IPS DF 6.9 (cell line): ENCODE measurements at regions not wholly inside any gene's neighbourhood (a gene's known extent, or its start where the extent isn't known, plus 50 kb on each side); places are given as distances from the start of the nearest gene placed in this dataset.

Experiments
- DNase-seq: peaks from one replicate; pipeline ENCODE4 v3.0.0-alpha.2; 2013; ENCODE audit warnings: low read depth, low spot score
- H3K27ac ChIP-seq: one replicate; pipeline ENCODE4 v1.5.1; 2013; ENCODE audit warnings: low read length, control low read depth
- H3K27me3 ChIP-seq: 2 replicates; pipeline ENCODE4 v1.6.1; 2013; ENCODE audit warnings: mild to moderate bottlenecking, low read length; ENCODE audit not compliant: control insufficient read depth, insufficient read depth
- H3K36me3 ChIP-seq: 2 replicates; pipeline ENCODE4 v1.6.1; 2013; ENCODE audit warnings: low read length; ENCODE audit not compliant: control insufficient read depth, insufficient read depth
- H3K4me1 ChIP-seq: 2 replicates; pipeline ENCODE4 v1.6.1; 2013; ENCODE audit warnings: low read length; ENCODE audit not compliant: control insufficient read depth, insufficient read depth
- H3K4me3 ChIP-seq: 2 replicates; pipeline ENCODE4 v1.5.1; 2013; ENCODE audit warnings: mild to moderate bottlenecking, low read length
- H3K9me3 ChIP-seq: 2 replicates; pipeline ENCODE4 v1.6.1; 2013; ENCODE audit warnings: low read length, inconsistent platforms; ENCODE audit not compliant: control insufficient read depth, insufficient read depth
- WGBS: extraction: QIAGEN DNeasy Blood & Tissue Kit; methylation state at CpG from one replicate; pipeline ENCODE4 v1.1.7; 2013; ENCODE audit warnings: mixed read lengths, missing lambda C conversion rate; ENCODE audit not compliant: insufficient read length, insufficient coverage; 5-methylcytosine and 5-hydroxymethylcytosine counted together

DNA sequence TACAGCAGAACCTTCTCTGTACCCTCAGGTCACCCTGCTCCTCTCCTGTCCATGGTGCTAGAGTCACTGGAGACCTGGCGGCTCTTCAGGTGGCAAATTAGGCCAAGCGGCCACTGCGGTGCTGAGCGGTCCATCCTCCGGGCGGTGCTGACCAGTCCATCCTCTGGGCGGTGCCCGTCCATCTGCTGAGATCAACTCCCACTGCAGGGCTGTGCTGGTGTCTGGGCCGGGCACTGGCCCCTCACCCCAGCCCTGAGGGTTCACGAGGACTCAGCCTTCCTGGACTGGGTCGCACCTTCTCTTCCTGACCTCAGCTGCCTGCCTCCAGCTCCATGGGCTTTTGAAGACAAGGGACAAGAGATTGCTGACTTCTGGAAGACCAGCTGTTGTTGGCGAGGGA is 782.9 kb downstream of the BRD1 start:
- peaks cover 43% of the 10 kb centered on the region for H3K9me3 ChIP-seq
- no peaks in the 10 kb centered on the region; the same call in 1 of the 2 replicates for H3K36me3 ChIP-seq
- no peaks in the 10 kb centered on the region for H3K27me3 ChIP-seq
- no peak overlapping the region for H3K4me3 ChIP-seq
- WGBS: no CpG with 5 or more reads among the region's 12 CpGs
- no peak overlapping the region for H3K27ac ChIP-seq
- no peak for DNase-seq
- no peaks in the 10 kb centered on the region for H3K4me1 ChIP-seq

DNA sequence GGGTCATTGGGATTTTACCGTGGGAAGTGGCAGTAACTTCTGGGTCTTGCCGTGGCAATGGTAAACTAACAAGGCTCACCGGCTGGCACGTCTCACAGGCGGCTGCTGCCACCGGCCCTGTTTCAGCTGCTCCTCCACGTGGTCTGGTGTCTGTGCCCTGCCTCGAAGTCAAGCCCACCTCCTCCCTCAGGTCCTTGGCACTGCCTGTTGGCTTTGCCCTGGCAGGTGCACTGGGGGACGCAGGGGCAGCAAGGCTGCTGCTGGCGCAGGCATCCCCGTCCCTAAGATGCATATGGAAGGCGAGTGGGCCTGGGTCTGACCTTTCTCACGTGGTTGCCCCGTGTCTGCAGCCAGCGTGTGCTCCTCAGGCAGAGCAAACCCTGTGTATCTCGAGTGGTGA is 783.6 kb downstream of the BRD1 start:
- Histone ChIP-seq H3K36me3 (no peaks in the 10 kb centered on the region; the same call in 1 of the 2 replicates), H3K27me3 (no peaks in the 10 kb centered on the region), H3K27ac (no peak overlapping the region), H3K4me1 (no peaks in the 10 kb centered on the region), H3K9me3 (peaks cover 48% of the 10 kb centered on the region), H3K4me3 (no peak overlapping the region)
- no peak for DNase-seq
- no CpG with 5 or more reads among the region's 16 CpGs for WGBS

DNA sequence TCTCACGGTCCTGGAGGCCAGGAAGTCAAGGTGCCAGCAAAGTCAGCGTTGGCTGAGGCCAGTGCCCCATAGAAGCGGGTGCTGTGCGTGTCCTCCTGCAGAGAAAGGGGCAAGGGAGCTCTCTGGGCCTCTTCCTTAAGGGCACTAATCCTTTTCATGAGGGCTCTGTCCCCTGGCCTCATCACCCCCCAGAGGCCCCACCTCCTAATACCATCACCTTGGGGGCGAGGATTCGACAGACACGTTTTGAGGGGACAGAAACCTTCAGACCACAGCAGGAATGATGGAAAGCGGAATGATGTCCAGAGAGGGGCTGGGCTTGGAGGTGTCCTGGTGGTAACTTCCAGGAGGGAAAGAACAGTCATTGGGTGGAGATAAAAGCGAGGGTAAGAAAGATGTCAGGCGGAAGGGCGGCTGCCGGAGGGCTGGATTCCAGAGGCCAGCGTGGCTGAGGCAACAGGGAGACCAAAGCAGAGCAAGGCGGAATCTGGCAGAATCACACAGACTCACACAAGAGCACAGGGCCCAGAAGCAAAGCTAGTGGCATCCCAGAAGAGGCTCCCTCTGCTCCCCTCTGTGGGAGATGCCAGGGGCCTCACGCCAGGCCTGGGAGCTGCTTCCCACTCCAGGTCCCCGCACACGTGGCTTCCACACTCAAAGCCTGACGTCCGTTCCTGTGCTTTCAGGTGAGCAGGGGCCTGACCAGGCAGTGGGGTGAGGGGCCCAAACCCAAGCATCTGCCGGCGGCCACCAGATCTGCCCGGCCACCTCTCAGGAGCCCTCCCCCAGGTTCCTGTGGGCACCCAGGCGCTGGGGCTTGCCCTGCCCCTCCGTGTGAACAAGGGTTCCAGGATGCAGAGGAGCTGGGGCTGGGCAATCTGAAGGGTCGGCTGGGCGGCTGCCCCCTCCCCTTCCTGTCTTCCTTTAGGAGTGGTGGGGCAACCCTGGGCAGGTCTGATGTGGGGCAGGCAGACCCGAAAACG is 784.5 kb downstream of the BRD1 start:
- H3K36me3 ChIP-seq: no peaks in the 10 kb centered on the region; the same call in 1 of the 2 replicates
- H3K27me3 ChIP-seq: no peaks in the 10 kb centered on the region
- no peak overlapping the region for H3K4me3 ChIP-seq
- no CpG with 5 or more reads among the region's 28 CpGs for WGBS
- H3K4me1 ChIP-seq: no peaks in the 10 kb centered on the region
- no peak for DNase-seq
- peaks cover 46% of the 10 kb centered on the region for H3K9me3 ChIP-seq
- H3K27ac ChIP-seq: no peak overlapping the region

DNA sequence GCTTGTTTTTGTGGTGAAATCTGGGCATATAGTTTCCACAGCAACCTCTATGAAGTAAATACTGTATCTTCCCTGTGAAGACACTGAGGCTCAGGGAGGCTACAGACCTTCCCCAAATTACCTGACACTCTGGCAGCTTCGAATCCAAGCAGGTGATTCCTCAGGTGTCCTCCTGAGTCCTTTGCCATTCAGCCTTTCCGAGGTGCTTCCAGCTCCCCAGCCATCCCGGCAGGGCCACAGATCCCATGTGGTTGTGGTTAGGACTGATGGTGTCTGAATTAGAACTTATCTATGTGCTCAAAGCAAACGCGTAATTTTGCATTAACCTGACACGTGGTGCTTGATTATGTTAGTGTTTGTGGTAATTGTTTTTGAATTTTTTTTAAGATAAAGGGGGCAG is 785.6 kb downstream of the BRD1 start:
- H3K27ac ChIP-seq: no peak overlapping the region
- DNase-seq: no peak
- H3K4me3 ChIP-seq: no peak overlapping the region
- H3K4me1 ChIP-seq: no peaks in the 10 kb centered on the region
- no peaks in the 10 kb centered on the region for H3K27me3 ChIP-seq
- WGBS: 100% methylated on average over 1 of the region's 6 CpGs
- H3K36me3 ChIP-seq: no peaks in the 10 kb centered on the region; the same call in 1 of the 2 replicates
- H3K9me3 ChIP-seq: peaks cover 46% of the 10 kb centered on the region

DNA sequence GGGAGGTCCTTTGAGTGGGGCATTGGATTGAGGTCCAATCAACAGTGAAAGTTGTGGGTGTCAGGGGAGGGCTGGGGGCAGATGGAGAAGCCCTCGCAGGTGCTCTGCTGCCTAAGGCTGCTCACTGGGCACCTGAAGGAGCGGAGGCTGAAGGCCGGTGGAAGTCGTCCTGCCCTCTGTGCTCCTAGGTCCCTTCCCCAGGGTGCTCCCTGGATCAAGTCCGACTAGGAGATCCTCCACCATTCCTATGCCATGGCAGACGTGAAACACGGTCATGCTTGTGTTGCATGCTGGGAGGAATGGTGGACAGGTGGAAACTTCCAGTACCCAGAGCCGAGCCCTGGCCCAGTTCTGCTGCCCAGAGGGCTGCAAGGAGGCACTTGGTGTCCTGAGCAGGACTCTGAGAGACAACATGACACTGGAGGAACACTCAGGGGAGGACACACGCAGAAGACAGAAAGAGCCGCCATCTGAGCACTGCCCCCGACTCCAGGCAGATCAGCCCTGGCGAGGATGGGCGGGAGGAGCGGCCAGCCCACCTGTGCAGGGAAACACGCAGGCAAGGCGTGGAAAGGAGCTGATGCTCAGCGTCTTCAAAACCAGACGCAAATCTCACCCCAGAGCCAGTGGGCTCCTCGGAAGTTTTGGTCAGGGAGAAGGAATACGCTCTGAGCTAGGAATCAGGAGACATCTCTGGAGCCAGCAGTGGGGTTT is 786.8 kb downstream of the BRD1 start:
- Histone ChIP-seq H3K27ac (no peak overlapping the region), H3K4me1 (no peaks in the 10 kb centered on the region), H3K9me3 (peaks cover 47% of the 10 kb centered on the region), H3K36me3 (no peaks in the 10 kb centered on the region; the same call in 1 of the 2 replicates), H3K4me3 (no peak overlapping the region), H3K27me3 (no peaks in the 10 kb centered on the region)
- no CpG with 5 or more reads among the region's 20 CpGs for WGBS
- no peak for DNase-seq

DNA sequence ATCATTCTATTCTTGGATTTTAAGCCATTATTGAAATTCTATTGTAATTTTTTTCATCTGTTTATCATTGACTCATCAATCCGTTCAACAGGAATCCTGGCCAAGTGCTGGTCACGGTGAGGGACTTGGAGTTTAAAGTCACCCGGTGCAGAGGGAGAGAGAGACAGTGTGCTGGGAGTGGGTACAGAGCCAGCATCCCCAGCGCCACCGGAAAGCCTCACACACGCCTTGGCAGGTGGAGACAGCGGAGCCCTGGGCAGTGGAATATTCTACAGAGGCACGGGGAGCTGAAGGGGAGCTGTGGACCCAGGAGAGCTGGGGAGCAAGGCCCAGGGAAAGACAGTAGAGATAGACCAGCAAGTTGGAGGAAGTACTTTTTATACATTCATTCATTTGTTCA is 787.6 kb downstream of the BRD1 start:
- peaks cover 48% of the 10 kb centered on the region for H3K9me3 ChIP-seq

DNA sequence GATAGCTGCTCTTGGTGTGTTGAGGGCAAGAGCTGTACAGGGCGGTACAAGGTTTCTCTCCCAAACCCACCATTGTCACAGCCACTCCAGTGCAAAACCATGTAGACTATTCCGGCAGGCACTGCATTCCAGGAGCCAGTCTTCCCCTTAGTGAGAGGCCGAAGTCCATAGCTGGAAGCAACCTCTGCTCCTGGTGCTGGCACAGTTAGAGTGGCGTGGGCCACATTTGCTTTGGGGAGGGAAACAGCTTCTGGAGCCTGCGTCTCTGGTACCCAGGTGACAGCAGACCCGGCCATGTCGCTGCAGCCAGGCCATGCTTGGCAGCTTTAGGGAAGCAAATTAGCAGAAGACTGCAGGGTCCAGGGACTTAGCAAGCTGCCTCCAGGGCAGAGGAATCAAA is 788.0 kb downstream of the BRD1 start:
- Histone ChIP-seq H3K4me3 (no peak overlapping the region), H3K4me1 (no peaks in the 10 kb centered on the region), H3K27me3 (no peaks in the 10 kb centered on the region), H3K27ac (no peak overlapping the region), H3K9me3 (peaks cover 43% of the 10 kb centered on the region), H3K36me3 (no peaks in the 10 kb centered on the region; the same call in 1 of the 2 replicates)
- no CpG with 5 or more reads among the region's 7 CpGs for WGBS
- DNase-seq: no peak

More for the DNA sequence above, 787.6 kb downstream of the BRD1 start:
- no peak for DNase-seq
- Histone ChIP-seq H3K27me3 (no peaks in the 10 kb centered on the region), H3K4me3 (no peak overlapping the region), H3K27ac (no peak overlapping the region), H3K4me1 (no peaks in the 10 kb centered on the region), H3K36me3 (no peaks in the 10 kb centered on the region; the same call in 1 of the 2 replicates)
- WGBS: no CpG with 5 or more reads among the region's 8 CpGs

DNA sequence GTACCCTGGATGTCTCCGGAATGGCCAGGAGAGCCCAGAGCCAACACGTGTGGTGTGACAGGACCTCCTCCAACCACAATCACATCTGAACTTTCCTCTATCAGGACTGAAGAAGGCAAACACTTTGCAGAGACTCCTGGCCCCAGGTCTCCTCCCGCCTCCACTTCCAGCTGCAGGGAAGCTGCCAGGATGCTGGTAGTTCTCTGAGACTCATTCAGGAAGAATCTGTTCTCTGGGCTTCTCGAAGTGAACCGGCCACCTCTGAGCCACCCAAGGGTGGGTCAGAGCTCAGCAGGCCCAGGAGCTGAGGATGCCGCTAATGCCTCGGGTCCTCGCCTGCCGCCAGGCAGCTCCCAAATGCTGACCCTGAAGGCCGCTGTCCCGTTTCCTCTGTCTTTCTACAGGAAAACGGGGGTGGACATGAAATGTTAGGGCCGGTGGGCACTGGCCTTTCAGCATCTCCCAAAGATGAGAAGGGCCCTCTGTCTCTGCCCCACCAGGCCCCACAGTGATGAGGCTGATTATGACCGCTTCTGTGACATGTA is 789.9 kb downstream of the BRD1 start:
- Histone ChIP-seq H3K27ac (no peak overlapping the region), H3K36me3 (no peaks in the 10 kb centered on the region), H3K27me3 (no peaks in the 10 kb centered on the region), H3K9me3 (peaks cover 37% of the 10 kb centered on the region), H3K4me3 (no peak overlapping the region; the same call in 1 of the 2 replicates), H3K4me1 (no peaks in the 10 kb centered on the region)
- no peak for DNase-seq
- no CpG with 5 or more reads among the region's 14 CpGs for WGBS

DNA sequence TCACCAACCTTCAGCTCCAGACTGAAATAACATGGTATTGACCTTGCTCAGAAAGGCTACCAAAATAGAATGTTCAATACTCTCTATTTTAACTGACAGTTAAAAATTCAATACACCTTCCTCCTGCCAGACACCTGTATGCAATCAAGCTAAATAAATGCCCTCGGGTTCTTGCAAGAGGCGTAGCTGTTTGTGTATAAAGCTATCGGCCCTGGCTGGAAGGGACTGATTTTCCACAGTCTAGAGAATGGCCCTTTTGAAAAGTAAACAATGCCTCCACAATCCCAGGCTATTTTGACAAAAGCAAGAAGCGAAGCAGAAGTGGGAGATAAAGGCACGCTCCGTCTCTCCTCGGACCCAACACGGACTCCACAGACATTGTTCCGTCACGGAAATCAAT is 791.2 kb downstream of the BRD1 start:
- DNase-seq: no peak
- no peaks in the 10 kb centered on the region for H3K36me3 ChIP-seq
- H3K27ac ChIP-seq: no peak overlapping the region
- H3K4me1 ChIP-seq: no peaks in the 10 kb centered on the region
- H3K9me3 ChIP-seq: peaks cover 32% of the 10 kb centered on the region
- H3K27me3 ChIP-seq: no peaks in the 10 kb centered on the region
- no peak overlapping the region for H3K4me3 ChIP-seq
- WGBS: no CpG with 5 or more reads among the region's 10 CpGs

DNA sequence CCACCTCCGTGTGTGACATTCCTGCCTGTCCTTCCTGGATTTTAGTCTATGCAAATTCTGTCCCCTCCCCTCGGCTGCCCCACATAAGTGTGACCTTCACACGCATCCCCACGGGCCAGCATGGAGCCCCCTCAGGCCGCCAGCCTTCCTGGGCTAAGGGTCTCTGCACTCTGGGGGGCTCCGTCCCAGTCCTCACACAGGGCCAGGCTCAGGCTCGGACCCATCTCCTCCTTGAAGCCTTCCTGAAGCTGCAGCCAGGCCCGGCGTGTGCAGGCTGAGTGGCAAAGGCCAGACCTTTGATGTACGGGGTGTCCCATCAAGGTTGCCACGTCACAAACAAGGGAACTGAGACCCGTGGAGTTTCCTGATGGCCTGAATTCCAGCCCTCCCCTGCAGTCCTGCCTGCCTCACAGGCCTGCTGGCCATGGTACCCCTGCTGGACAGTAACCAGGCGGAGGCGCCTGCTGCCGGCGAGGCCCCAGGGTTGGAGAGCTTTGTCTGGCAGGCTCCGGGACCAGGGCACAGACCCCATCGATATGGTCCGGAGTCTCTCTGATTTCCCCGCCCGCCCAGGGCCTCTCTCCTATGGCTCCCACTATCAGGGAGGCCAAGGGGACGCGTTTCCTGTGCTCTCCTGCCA is 791.7 kb downstream of the BRD1 start:
- Histone ChIP-seq H3K27ac (no peak overlapping the region), H3K4me3 (no peak overlapping the region), H3K4me1 (no peaks in the 10 kb centered on the region), H3K9me3 (peaks cover 33% of the 10 kb centered on the region), H3K36me3 (no peaks in the 10 kb centered on the region), H3K27me3 (no peaks in the 10 kb centered on the region)
- WGBS: no CpG with 5 or more reads among the region's 23 CpGs
- DNase-seq: no peak
